PFSK-1 (cell line): ENCODE measurements at regions not wholly inside any gene's neighbourhood (a gene's known extent, or its start where the extent isn't known, plus 50 kb on each side); places are given as distances from the start of the nearest gene placed in this dataset.

Source experiments
- POLR2AphosphoS5 ChIP-seq: IDR thresholded peaks from 2 replicates; pipeline ENCODE4 v1.6.1; 2012; ENCODE audit warnings: low read depth, mild to moderate bottlenecking, control low read depth, low read length, moderate library complexity
- TAF1 ChIP-seq: IDR thresholded peaks from 2 replicates; pipeline ENCODE4 v1.6.1; 2012; ENCODE audit warnings: low read length, control low read depth, borderline replicate concordance; ENCODE audit not compliant: insufficient read depth

DNA sequence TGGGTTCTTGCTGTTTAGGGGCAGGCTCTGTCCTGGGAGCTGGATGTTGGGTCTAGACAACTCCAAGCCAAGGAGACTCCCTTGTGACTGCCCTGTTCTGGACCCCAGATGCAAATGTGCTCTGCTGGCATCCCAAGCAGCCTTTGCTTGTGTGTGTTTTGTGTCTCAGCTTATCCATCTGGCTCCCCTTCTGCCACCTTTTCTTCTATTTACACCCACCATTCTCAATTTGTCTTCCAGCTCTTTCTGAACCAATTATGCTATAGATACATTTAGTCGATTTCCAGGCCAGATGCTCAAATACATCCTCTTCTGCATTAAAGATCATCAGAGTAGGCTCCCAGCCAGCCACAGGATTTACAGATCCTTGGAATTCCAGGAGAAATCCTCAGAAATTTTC lies 115.0 kb upstream of the SLC7A1 start:
- TF ChIP-seq POLR2AphosphoS5 (no peak), TAF1 (no peak)
